ENCODE measurements at regions not wholly inside any gene's neighbourhood (a gene's known extent, or its start where the extent isn't known, plus 50 kb on each side); places are given as distances from the start of the nearest gene placed in this dataset.

DNA sequence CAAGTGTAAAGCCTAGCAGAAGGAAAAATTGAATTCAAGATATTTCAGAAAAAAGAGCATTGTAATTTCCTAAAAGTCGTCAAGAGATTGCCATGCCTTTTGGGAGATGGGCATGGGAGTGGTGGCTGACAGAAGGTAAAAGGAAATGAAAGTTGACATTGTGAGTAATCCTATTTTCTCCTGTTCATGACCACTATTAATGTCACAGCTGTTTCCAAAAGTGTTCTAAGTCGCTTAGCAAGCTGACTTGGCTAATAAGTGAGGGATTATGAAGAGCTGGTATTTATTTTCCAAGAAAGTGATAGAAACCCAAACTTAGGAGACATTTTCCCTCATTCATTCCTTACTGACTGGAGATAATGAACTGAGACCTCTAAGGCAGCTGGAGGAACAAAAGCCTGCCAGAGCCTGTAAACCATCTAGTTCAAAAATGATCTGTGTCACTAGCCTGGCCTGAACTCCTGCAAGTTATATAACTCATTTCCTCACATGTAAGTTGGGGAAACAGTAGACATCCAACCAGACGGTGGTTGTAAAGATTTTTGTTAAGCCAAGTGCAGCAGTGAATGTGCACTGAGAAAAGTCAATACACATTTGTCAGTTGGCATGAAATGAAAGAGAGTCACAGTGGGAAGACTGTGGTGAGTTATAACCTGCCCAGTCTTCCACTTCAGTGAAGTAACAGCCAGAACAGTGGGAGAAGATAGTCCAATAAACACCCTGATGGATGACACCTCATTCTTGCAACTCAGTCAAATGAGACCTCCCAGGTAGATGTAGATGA is 75.8 kb downstream of the DIO2 start:
- TF ChIP-seq EP300 (IDR thresholded peaks at IDR 0.05) (no peak), POLR2AphosphoS5 (IDR thresholded peaks at IDR 0.05) (no peak), POLR2A (IDR thresholded peaks at IDR 0.05) (no peak)
